HG02610 (cell line): ENCODE measurements at regions not wholly inside any gene's neighbourhood (a gene's known extent, or its start where the extent isn't known, plus 50 kb on each side); places are given as distances from the start of the nearest gene placed in this dataset.
"Not testable (repeated sequence)": the region's sequence is repeated elsewhere in the genome, so short reads cannot be mapped to it uniquely, and the experiment has no call there.

Source experiments
- ATAC-seq: cut with Tn5 transposase; IDR thresholded peaks from one replicate; pipeline ENCODE4 v1.9.1; 2021; ENCODE audit warnings: mild to moderate bottlenecking, moderate library complexity; ENCODE audit not compliant: unreplicated experiment

DNA sequence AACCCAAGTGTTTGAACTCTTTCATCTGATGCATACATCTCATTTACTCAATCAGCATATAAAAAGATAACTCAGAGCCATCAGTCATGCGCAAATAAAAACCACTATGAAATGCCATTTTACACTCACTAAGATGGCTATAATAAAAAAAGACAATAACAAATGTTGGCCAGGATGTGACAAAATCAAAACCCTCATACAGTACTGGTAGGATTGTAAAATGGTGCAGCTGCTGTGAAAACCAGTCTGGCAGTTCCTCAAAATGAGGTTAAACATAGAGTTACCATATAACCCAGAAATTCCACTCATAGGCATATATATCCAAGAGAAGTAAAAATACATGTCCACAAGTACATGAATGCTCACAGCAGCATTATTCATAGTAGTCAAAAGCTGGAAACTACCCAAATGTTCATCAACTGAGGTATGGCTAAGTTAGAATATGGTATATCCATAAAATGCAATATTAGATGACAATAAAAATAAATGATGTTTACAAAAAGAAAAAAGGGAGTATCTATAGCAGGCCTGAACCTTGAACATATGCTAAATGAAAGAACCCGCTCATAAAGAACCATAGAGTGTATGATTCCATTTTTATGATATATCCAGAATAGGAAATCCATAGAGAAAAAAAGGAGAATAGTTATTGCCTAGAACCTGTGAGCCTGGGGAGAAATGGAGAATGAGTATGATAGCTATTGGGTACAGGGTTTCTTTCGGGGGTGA is 265.1 kb downstream of the SIPA1L2 start:
- no peak for ATAC-seq

DNA sequence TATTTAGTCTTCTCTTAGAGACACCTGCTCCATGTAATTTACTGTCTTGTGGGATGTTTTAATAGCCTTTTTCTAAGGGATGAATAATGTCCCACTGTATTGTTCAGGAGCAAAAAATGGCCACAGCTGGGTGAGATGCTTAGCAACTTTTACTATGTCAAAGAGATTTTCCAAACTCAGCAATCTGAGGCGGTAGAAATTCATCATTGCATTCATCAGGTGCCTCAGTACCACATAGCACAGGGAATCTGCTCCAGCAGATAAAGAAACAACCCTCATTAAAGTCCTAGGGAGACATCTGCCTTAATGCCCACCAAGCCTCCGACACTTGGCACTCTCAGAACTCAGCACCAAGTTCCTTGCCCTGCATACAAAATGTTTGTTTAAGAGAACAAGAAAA is 266.9 kb downstream of the SIPA1L2 start:
- no peak for ATAC-seq

DNA sequence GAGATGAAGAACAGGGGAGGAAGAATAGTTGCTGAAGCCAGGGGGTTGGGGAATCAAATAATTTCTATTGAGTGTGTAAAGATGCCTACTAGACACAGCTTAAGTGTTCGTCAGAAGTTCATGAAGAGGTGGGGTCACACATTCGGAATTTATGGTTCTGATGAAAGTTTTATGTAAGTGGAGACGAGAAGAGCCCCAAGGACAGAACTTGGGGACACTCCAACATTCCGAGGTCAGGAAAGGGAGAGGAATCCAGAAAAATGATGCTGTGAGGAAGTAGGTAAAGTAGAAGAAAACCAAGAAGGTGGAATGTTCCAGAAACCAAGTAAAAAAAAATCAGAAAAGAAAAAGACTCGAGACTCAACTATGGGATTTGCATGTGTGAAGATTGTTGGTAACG is 272.5 kb downstream of the SIPA1L2 start:
- no peak for ATAC-seq

DNA sequence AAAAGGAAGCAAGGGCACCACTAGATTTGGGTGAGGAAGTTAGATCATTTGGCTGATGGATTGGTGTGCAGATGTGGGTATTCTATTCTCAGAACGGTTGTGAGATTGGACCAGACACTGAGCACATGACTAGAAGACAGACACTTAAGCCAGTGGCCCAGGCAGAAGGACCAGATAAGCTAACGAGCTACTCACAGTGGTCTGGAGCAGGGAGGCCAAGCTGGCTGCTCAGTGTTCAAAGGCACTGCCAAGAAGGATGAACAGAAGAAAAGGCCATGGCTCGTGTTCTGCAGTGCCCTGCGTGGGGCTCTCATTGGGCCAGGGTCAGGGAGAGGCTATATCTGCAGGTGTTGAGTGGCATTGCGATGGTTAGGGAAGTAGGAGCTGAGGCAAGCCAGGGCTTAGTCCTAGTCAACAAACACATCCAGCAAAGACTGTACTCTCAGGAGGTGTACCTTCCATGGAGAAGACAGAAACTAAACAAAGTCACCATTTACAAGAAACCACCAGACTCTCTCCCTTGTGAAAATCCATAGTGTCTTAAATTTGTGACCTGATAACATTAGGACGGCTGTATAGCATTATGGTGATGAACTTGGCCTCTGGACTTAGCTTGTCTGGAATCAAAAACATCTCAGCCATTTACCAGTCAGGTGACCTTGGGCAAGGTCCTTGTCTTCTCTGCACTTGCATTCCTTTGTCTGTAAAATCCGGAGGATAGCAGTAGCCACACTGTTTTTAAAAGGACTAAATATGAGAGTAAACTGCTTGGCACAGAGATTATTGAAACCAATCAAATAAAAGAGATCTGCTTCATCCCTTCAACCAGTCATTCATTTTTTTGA is 274.5 kb downstream of the SIPA1L2 start:
- no peak for ATAC-seq

DNA sequence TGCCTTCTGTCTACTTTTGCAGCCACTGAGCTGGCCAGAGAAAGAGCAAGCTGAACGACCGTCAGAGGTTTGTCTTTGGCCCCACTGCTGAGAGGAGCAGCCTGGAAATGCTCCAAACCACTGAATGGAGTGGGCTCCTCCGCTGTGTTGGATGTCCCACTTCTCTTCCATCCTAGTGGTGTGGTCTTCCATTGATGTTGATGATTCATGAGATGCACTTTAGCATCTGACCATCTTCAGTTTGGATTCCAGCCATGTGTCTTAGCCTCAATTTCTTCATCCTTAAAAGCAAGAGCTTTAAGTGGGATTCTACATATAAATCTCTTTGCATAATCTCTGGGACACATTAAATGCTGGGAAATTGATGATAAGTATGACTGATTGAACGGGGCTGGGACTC is 276.9 kb downstream of the SIPA1L2 start:
- no peak for ATAC-seq

DNA sequence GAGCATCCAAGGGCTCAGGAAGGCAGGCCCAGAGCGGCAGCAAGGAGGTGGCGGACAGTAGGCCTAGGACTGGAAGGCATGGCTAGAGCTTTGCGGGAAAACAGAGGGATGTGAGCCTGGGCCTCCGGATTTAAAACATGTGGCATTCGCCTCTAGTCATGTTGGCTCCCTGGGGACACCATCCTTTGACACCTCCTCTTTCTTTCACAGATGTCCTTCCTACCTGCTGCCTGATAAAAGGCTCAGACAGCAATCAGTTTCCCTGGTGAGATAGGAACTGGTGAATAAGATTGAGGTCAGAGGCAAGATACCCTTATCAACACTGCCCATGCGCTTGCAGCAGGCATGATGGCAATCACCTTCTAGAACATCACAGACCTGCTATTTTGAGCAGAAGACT is 277.6 kb downstream of the SIPA1L2 start:
- no peak for ATAC-seq

DNA sequence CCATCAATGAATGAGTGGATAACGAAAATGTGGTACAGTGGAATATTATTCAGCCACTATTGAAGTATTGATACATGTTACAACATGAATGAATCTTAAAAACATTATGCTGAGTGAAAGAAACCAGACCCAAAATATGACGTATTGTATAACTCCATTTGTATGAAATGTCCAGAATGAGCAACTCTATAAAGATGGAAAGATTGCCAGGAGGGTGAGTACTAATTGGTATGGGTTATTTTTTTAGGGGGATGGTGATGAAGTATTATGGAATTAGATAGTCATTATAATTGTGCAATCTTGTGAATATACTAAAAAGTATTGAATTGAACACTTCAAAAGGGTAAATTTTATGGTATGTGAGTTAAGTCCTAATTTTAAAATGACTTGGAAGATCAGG is 278.6 kb downstream of the SIPA1L2 start:
- ATAC-seq, result no peak

DNA sequence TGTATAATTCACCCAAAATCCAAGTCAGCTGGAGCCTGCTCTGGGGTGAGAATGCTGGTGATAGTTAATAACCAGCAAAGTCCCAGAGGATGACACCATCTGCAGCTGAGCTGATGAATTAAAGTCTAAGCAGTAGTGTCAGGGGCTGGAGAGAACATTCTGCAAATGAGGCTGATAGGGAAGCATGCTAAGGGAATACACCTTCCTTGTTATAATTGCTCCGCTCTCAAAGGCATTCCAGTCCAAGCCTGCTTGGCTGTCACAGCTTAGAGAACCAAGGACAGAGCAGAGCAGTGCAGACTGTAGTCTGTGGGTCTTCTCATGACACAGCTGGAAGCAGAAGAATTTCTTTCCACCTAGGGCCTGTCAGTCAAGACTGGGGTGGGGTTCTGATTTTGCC is 283.1 kb downstream of the SIPA1L2 start:
- no peak for ATAC-seq

DNA sequence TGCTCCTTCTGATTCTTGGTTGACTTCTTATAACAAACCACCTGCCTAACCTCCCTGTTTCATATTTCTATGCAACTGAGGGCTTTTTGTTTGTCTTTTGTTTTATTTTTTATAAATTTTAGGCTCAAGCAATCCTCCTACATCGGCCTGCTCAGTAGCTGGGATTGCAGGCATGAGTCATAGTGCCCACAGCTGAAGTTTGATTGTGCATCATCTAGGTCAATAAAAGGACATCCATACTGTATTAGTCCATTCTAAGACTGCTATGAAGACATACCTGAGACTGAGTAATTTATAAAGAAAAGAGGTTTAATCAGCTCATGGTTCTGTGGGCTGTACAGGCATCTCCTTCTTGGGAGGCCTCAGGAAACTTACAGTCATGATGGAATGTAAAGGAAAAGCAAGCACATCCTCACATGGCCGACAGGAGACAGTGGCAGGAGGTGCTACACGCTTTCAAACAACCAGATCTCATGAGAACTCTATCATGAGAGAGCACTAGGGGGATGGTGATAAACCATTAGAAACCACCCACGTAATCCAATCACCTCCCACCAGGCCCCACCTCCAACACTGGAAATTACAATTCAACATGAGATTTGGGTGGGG is 285.0 kb downstream of the SIPA1L2 start:
- ATAC-seq, result no peak

DNA sequence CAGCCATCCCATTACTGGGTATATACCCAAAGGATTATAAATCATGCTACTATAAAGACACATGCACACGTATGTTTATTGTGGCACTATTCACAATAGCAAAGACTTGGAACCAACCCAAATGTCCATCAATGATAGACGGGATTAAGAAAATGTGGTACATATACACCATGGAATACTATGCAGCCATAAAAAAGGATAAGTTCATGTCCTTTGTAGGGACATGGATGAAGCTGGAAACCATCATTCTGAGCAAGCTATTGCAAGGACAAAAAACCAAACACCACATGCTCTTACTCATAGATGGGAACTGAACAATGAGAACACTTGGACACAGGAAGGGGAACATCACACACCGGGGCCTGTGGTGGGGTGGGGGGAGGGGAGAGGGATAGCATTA is 285.7 kb downstream of the SIPA1L2 start:
- ATAC-seq, result not testable (repeated sequence)

DNA sequence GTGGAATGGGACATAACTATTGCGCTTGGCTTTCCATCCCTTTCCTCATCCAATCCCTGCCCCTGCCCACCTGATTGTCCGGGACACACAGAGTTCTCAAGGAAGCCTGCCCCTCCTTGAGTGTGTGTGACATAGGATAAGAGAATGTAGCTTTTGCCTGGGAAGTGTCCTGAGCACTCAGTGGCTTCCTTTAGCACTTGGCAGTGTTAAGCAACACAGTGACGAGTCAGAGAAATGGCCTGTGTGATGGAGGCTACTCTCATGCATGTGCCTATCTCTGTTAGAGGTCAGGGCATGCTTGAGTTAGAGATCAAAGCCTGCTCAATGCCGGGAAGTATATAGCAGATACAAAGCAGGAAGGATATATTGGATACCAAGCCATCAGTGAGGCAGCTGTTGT is 289.5 kb downstream of the SIPA1L2 start:
- no peak for ATAC-seq

DNA sequence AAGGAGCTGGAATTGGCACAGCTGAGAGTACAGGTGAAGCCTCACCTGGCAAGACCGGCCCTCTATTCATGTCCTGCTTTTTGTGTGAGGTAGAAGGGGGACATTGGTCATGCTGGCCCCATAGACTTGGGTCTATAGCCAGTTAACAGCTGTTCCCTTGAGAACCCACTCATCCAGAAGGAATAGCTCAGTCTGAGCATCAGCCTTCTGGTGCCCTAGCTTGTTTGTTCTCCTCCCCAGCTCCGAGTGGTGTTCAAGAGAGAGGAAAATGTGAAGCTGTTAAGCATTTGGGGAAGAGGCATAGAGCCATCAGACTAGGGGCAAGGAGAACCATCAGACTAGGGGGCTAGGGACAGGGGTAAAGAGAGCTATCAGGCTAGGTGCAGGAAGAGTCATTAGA is 290.9 kb downstream of the SIPA1L2 start:
- ATAC-seq, result no peak

DNA sequence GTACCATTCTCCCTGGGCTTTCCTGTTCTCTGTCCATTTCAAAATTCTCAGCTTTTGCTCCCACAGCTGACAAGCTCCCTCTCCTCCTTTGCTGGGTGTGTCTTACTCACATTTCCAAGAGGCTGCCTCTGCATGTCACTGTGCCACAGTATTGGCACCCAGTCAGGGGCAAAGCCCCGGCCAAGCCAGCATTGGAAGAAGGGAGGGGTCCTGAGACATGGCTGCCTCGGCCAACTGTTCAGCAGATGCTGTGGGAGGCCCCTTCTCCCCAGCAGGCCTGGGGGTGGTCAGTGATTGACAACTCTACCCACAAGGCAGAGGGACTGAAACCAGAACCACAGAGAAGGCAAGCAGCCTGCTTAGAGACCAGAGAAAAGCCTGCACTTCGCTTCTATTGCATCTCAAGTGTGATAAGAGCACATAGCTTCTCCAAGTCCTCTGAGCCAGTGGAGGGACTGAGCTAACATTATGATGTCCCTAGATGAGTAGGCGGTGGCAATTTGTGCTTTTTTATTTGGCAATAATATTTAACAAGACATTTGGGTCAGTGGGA is 294.1 kb downstream of the SIPA1L2 start:
- no peak for ATAC-seq

DNA sequence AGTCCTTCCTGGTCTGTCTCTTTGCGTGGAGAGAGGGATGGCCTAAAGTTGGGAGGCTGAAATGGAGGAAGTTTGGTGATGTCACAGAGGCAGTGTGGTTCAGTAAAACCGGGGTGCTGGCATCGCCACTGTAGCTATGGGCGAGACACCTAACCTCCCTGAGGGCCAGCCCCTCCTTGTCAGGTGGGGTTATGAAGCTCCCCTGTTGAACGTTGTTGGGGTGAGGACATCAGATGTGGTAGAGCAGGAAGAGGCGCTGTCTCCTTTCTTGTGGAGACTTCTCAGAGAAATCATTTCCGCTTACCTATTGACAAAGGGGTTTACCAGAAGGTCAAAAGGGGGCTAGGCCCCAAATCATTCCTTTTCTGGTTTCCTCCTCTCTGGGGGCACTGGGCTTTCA is 294.7 kb downstream of the SIPA1L2 start:
- no peak for ATAC-seq

DNA sequence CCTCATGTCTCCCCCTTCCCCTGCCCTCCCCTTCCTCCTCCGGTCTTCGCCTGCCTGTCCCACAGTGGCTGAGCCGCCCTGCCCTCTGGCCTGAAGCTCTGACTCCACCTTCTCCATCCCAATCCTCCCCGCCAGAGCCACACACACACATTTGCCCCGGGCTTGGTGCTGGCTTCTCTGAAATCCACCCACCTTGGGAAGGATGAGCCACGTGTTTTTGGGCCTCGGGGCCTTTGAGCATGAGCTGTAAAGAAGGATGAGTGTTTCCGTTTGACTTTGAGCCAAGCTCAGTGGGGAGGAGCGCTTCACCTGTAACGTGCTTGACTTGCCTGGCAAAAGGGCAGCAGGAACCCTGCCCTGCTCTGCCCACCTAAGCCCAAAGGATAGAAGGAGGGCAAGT is 295.1 kb downstream of the SIPA1L2 start:
- no peak for ATAC-seq

DNA sequence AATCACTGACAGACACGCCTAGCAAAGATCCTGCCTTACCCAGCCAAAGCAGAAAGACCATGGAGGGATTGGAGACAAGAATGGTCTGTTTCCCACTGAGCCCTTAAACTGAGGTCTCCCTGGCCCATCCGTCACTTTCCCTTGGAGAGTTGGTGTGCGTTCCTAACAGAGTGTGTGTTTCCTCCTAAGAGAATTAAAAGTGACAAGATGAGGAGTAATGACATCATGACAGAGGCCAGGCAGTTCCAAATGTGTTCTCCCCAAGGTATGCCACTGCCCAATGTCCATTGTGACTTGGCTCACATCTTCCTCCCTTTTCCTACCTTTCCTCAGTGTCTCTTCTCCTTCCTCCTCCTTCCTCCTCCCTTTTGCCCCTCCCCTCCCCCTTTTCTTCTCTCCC is 295.7 kb downstream of the SIPA1L2 start:
- no peak for ATAC-seq

DNA sequence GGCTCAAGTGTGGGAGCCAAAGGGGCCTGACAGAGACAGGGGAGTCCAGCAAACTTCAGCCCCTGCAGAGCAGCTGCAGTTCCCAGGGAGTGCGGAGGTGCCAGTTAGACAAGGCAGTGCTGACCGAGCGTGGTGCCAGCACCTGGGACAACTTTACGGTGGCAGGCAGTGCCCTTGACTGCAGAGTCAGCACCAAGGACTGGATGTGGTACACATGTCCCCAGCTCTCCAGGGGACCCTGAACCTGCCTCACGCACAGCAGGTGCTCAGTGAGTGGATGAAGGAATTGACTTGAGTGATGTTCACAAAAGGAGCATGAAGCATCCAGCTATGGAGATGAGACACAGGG is 296.5 kb downstream of the SIPA1L2 start:
- ATAC-seq, result no peak

DNA sequence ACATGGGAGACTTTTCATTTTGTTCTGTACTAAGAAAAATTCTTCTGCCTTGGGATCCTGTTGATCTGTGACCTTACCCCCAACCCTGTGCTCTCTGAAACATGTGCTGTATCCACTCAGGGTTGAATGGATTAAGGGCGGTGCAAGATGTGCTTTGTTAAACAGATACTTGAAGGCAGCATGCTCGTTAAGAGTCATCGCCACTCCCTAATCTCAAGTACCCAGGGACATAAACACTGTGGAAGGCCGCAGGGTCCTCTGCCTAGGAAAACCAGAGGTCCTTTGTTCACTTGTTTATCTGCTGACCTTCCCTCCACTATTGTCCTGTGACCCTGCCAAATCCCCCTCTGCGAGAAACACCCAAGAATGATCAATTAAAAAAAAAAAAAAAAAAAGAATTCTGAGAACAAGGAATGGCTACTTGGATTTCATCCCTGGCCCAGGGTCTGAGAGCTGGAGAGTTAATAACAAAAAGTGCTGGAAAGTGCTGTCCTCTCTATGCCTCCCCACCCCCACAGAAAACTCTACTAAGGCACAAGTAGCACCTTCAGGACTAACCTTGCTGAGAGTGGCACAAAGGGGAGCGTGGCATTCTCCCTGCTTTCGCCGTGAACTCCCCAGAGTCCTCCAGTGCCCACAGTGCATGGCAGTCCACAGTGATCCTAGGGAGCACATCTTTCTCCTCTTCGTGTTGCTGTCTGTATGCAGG is 297.1 kb downstream of the SIPA1L2 start:
- ATAC-seq, result not testable (repeated sequence)

DNA sequence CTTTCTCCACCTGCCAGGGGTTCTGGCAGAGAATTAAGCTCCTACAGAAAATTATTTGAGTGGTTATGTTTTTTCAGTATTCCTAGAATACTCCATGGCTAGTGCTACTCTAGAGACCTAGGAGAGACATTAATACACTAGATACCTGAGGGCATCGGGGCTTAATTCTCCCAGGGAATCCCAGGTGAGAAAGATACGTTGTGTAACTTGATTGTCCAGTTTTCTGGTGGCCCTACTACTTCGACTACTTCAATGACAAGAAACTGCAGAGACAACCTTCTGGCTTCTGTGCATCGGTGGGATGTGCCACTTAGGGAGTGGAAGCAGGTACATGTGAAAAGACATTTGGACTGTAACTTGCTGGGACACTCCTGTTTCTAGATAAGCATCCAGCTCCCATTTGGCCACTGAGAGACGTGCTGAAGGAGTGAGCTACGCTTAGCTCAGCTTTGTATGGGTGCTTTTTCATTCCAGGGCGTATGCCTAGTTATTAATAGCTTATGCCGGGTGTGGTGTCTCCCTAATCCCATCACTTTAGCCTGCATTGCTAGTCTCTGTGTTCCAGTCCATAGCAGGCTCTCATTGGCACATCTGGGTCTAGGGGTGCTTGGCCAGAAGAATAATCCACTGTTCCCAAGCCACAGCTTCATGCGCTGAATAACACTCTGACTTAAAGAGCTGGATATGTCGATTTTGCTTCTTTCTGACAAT is 300.7 kb downstream of the SIPA1L2 start:
- no peak for ATAC-seq

DNA sequence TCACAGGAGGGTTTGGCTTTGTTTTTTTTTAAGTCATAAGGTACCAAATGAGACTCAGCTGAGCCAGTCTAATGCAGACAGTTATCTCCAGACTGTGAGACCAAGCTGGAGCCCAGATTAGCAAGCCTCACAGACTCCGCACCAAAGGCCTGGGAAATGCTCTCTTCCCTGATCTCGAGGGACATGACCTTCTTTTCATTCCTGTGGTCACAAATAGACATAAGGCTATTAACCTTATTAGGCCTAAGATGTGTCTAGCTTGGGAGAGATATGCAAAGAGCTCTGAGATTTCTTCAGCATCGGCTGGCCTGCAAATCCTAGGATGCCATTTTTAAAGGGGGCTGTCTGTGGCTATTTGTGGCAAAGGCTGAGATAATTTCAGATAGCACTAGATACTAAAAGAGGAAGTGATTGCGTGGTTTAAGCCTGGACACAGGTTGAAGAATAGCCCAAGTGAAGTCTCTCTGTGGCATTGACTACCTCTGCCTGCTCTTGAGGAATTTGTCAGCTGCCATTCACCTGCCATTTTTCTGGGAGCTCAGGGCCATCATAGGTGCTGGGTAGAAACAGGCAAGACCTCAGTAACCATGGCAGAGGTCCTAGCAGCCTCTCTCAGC is 301.3 kb downstream of the SIPA1L2 start:
- ATAC-seq, result no peak
